Heart right ventricle (tissue), 16 donors: ENCODE measurements at regions not wholly inside any gene's neighbourhood (a gene's known extent, or its start where the extent isn't known, plus 50 kb on each side); places are given as distances from the start of the nearest gene placed in this dataset.

Experiments used
- ATAC-seq, 8 donors: fragments of 200-7000 bp; cut with Tn5 transposase; one replicate each; pipeline ENCODE4 v1.9.1; 2020; ENCODE audit warnings: mild to moderate bottlenecking in 8 of 8, moderate library complexity in 8 of 8, moderate number of reproducible peaks in 1 of 8
- DNase-seq, 2 donors: peaks; one replicate each; pipeline ENCODE4 v3.0.0-alpha.2; 2020
- H3K27ac ChIP-seq, 10 donors: fragments of 200-600 bp; sonication (generic) in 2 of 10; one replicate each; pipeline versions ENCODE4 v1.5.0 to v1.8.0; 2020 to 2022; ENCODE audit warnings: mild to moderate bottlenecking in 3 of 10
- H3K27me3 ChIP-seq, 7 donors: fragments of 200-600 bp; one replicate each; pipeline ENCODE4 v1.8.0; 2021 to 2022; ENCODE audit warnings: mild to moderate bottlenecking in 2 of 7
- H3K36me3 ChIP-seq, 9 donors: fragments of 200-600 bp; sonication (generic) in 1 of 9; one replicate each; pipeline versions ENCODE4 v1.5.0 to v1.8.0; 2020 to 2022; ENCODE audit warnings: mild to moderate bottlenecking in 2 of 9
- H3K4me1 ChIP-seq, 9 donors: fragments of 200-600 bp; sonication (generic) in 1 of 9; one replicate each; pipeline versions ENCODE4 v1.5.0 to v1.8.0; 2020 to 2022; ENCODE audit warnings: mild to moderate bottlenecking in 4 of 9
- H3K4me3 ChIP-seq, 10 donors: fragments of 200-600 bp; sonication (generic) in 2 of 10; one replicate each; pipeline versions ENCODE4 v1.5.0 to v1.8.0; 2020 to 2022; ENCODE audit warnings: mild to moderate bottlenecking in 7 of 10, moderate library complexity in 2 of 10
- H3K9me3 ChIP-seq, 11 donors: fragments of 200-600 bp in 10 of 11; sonication (generic) in 2 of 11; one replicate each; pipeline versions ENCODE4 v1.5.0 to v1.8.0; 2013 to 2022; ENCODE audit warnings: mild to moderate bottlenecking in 2 of 11, control low read depth in 1 of 11, moderate library complexity in 1 of 11
- CTCF ChIP-seq, 9 donors: fragments of 200-600 bp; sonication (generic) in 2 of 9; IDR thresholded peaks; one replicate each; pipeline versions ENCODE4 v1.5.0 to v1.8.0; 2021 to 2022; ENCODE audit warnings: antibody characterized with exemption in 9 of 9, mild to moderate bottlenecking in 5 of 9, moderate library complexity in 1 of 9
- WGBS, 2 donors: extraction: QIAGEN DNeasy Blood & Tissue Kit; methylation state at CpG; one replicate each; pipeline ENCODE4 v1.1.7; 2013; ENCODE audit warnings: inconsistent platforms in 1 of 2; 5-methylcytosine and 5-hydroxymethylcytosine counted together
- intact Hi-C, 10 donors: fragments of 100-400 bp; cut with DNase I; formaldehyde crosslinking; loops; one replicate each; pipeline versions ENCODE4 v1.11.1 to v1.14.2; 2022
- donor health status: Arrhythmogenic right ventricular cardiomyopathy.
- donor health status: ischemic (EF 13 %, LVEDD 7.1; RV severe dilation, severe dysfunction).
- donor health status: healthy with polysubstance abuse.
- donor health status: DM: no; HTN: yes; CAD: no.
- donor health status: DM: no; HTN: no; CAD: no.
- donor health status: ischemic (EF 25% LVEDD 6.9; RV normal size, moderate dysfunction).
- donor health status: ischemic (EF 25% LVEDD 5.7; RV mildly dilated, moderate dysfunction).
- donor health status: healthy.
- donor health status: DM: yes; HTN: yes; CAD: no.
- donor health status: Ischemic cardiomyopathy.
- donor health status: ischemic (EF 35%, LVEDD 5.7; RV mildly dilated, moderate dysfunction).
- donor health status: nonischemic (EF 11% LVEDD 7.7; RV severe dilation, severe dysfunction).
- donor health status: DM: yes; HTN: yes; CAD: no.
- donor health status: PGD.
- donor health status: ischemic (EF 29% LVEDD 5.4; RV normal size, mild dysfunction).
- donor health status: nonischemic (EF 23%, LVEDD 6.1; RV moderate dilation, normal function).

GRCh38 chrX:43315622-43316021, 340.5 kb upstream of the MAOA start:
- Histone ChIP-seq H3K9me3 (no peaks in the 10 kb centered on the region), H3K27me3 (peaks cover 0 to 8% (median 0%) of the 10 kb centered on the region in 7 donors), H3K36me3 (no peaks in the 10 kb centered on the region), H3K4me3 (no peak overlapping the region), H3K4me1 (no peaks in the 10 kb centered on the region), H3K27ac (no peak overlapping the region)
- no peak for TF ChIP-seq CTCF (IDR thresholded peaks at IDR 0.05)
- intact Hi-C loops = no loop called here
- 87 to 89% methylated on average over 4 of the region's 4 CpGs for WGBS, 2 donors
- DNase-seq (no peak), ATAC-seq (no peak)

- DNase-seq (no peak), ATAC-seq (no peak)
- 67 to 83% methylated on average over 2 of the region's 2 CpGs for WGBS, 2 donors
- no peak overlapping the region for H3K4me3 ChIP-seq
- intact Hi-C loops = no loop called here
- peaks cover 0 to 8% (median 0%) of the 10 kb centered on the region in 7 donors for H3K27me3 ChIP-seq
- no peak for TF ChIP-seq CTCF (IDR thresholded peaks at IDR 0.05)
- no peak overlapping the region for H3K27ac ChIP-seq
- H3K36me3 ChIP-seq = no peaks in the 10 kb centered on the region
- no peaks in the 10 kb centered on the region for H3K9me3 ChIP-seq
- no peaks in the 10 kb centered on the region for H3K4me1 ChIP-seq
Measured at GRCh38 chrX:43316146-43316545, 340.0 kb upstream of the MAOA start.

GRCh38 chrX:43317378-43317777, 338.7 kb upstream of the MAOA start:
- Histone ChIP-seq H3K4me1 (no peaks in the 10 kb centered on the region), H3K27me3 (peaks cover 0 to 8% (median 0%) of the 10 kb centered on the region in 7 donors), H3K36me3 (no peaks in the 10 kb centered on the region), H3K4me3 (no peak overlapping the region), H3K27ac (no peak overlapping the region), H3K9me3 (no peaks in the 10 kb centered on the region)
- 77 to 90% methylated on average over 1 of the region's 1 CpG for WGBS, 2 donors
- TF ChIP-seq CTCF (IDR thresholded peaks at IDR 0.05) = no peak
- DNase-seq (no peak), ATAC-seq (no peak)
- intact Hi-C loops = no loop called here

GRCh38 chrX:43328358-43328946, 327.6 kb upstream of the MAOA start:
- Histone ChIP-seq H3K36me3 (no peaks in the 10 kb centered on the region), H3K27ac (no peak overlapping the region), H3K4me1 (no peaks in the 10 kb centered on the region), H3K9me3 (peaks cover 0 to 64% (median 0%) of the 10 kb centered on the region in 11 donors), H3K4me3 (no peak overlapping the region), H3K27me3 (no peaks in the 10 kb centered on the region)
- no peak for TF ChIP-seq CTCF (IDR thresholded peaks at IDR 0.05)
- DNase-seq (no peak), ATAC-seq (no peak)
- intact Hi-C loops = no loop called here
- WGBS, 2 donors = 51 to 59% methylated on average over 9 of the region's 9 CpGs
